ENCODE measurements at regions not wholly inside any gene's neighbourhood (a gene's known extent, or its start where the extent isn't known, plus 50 kb on each side); places are given as distances from the start of the nearest gene placed in this dataset.

- no peak for DNase-seq (ENCODE audit: low spot score)
- Histone ChIP-seq H3K27me3 (ENCODE audit: control insufficient read depth in 4 of 4, insufficient read depth in 4 of 4, low read length in 3 of 4) (peaks cover 0 to 5% (median 0%) of the 10 kb centered on the region in 4 donors), H3K36me3 (ENCODE audit: control insufficient read depth in 4 of 4, insufficient read depth in 3 of 4, low read depth in 1 of 4, low read length in 3 of 4) (no peaks in the 10 kb centered on the region), H3K9me3 (ENCODE audit: control insufficient read depth in 4 of 4, low read length in 3 of 4) (no peaks in the 10 kb centered on the region), H3K4me1 (ENCODE audit: control insufficient read depth in 4 of 4, insufficient read depth in 4 of 4, low read length in 3 of 4) (no peaks in the 10 kb centered on the region), H3K27ac (ENCODE audit: low read depth in 1 of 2, low read length in 2 of 2) (no peak overlapping the region), H3K9ac (ENCODE audit: low read depth in 1 of 2, low read length in 2 of 2) (no peak overlapping the region), H3K4me3 (ENCODE audit: low read depth in 1 of 3, low read length in 3 of 3) (no peak overlapping the region)
- TF ChIP-seq EGR1 (IDR thresholded peaks at IDR 0.05; ENCODE audit: low read depth in 2 of 2) = no peak
- TF ChIP-seq HNF4G (IDR thresholded peaks at IDR 0.05) = no peak
- TF ChIP-seq RXRA (IDR thresholded peaks at IDR 0.05) = no peak
- TF ChIP-seq, protein P1, sequence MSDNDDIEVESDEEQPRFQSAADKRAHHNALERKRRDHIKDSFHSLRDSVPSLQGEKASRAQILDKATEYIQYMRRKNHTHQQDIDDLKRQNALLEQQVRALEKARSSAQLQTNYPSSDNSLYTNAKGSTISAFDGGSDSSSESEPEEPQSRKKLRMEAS (IDR thresholded peaks at IDR 0.05) = no peak
- no peak for TF ChIP-seq GABPA (IDR thresholded peaks at IDR 0.05 in 1 of 2, conservative IDR thresholded peaks at IDR 0.05 in 1 of 2)
- no peak for TF ChIP-seq JUND (IDR thresholded peaks at IDR 0.05)
- WGBS = 72% methylated on average over 1 of the region's 1 CpG
These were observed 1395.2 kb downstream of the EPHA7 start for GRCh38 chr6:92024110-92024509.

DNA sequence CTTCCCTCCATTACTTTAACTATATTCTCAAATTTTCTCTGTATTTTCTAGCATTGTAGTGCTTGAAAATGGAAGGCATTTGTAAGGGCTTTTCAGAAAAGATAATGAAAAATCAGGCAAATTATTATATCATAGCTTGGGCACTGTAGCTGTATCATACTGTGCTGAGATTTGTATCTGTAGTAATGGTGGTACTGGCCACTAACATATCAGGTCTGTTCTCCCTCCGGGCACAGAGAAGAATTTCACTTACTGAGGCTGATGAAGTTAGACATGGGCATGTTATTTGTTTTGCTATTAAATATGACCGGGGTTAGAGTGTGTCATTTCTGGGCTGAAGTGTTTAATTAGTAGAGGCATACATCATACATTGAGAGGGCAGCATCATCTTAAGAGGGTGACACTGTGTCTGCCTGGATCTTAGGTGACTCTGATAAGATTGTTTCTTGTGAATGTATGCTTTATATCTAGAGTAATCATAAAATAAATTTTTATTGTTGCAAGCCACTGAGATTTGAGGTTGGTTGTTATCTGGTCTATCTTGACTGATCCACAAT is 1395.9 kb downstream of the EPHA7 start:
- no peak for TF ChIP-seq RXRA (IDR thresholded peaks at IDR 0.05)
- TF ChIP-seq NR2F2 (IDR thresholded peaks at IDR 0.05) = no peak
- TF ChIP-seq, protein P2, sequence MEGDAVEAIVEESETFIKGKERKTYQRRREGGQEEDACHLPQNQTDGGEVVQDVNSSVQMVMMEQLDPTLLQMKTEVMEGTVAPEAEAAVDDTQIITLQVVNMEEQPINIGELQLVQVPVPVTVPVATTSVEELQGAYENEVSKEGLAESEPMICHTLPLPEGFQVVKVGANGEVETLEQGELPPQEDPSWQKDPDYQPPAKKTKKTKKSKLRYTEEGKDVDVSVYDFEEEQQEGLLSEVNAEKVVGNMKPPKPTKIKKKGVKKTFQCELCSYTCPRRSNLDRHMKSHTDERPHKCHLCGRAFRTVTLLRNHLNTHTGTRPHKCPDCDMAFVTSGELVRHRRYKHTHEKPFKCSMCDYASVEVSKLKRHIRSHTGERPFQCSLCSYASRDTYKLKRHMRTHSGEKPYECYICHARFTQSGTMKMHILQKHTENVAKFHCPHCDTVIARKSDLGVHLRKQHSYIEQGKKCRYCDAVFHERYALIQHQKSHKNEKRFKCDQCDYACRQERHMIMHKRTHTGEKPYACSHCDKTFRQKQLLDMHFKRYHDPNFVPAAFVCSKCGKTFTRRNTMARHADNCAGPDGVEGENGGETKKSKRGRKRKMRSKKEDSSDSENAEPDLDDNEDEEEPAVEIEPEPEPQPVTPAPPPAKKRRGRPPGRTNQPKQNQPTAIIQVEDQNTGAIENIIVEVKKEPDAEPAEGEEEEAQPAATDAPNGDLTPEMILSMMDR (IDR thresholded peaks at IDR 0.05; ENCODE audit: low read depth, low read length, missing input control) = no peak
- TF ChIP-seq SP1 (IDR thresholded peaks at IDR 0.05) = no peak
- TF ChIP-seq REST (IDR thresholded peaks at IDR 0.05) = no peak
- no peak for TF ChIP-seq GABPA (IDR thresholded peaks at IDR 0.05 in 1 of 2, conservative IDR thresholded peaks at IDR 0.05 in 1 of 2)
- TF ChIP-seq, protein P1 (IDR thresholded peaks at IDR 0.05) = no peak
- H3K4me1 ChIP-seq (ENCODE audit: control insufficient read depth in 4 of 4, insufficient read depth in 4 of 4, low read length in 3 of 4) = no peaks in the 10 kb centered on the region

DNA sequence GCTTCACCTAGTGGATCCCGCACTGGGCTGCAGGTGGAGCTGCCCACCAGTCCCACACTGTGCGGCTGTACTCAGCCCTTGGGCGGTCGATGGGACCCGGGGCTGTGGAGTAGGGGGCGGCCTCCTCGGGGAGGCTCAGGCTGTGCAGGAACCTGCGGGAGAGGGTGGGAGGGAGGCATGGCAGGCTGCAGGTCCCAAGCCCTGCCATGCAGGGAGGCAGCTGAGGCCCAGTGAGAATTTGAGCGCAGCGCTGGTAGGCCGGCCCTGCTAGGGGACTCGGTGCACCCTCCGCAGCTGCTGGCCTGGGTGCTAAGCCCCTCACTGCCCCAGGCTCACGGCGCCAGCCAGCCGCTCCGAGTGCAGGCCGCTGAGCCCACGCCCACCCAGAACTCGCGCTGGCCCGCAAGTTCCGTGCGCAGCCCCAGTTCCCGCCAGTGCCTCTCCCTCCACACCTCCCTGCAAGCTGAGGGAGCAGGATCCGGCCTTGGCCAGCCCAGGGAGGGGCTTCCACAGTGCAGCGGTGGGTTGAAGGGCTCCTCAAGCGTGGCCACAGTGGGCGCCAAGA is 1407.6 kb downstream of the EPHA7 start:
- no peak overlapping the region for H3K4me3 ChIP-seq (ENCODE audit: low read depth in 1 of 3, low read length in 3 of 3)
- H3K9me3 ChIP-seq (ENCODE audit: control insufficient read depth in 4 of 4, low read length in 3 of 4) = no peaks in the 10 kb centered on the region
- H3K27ac ChIP-seq (ENCODE audit: low read depth in 1 of 2, low read length in 2 of 2) = no peak overlapping the region
- H3K9ac ChIP-seq (ENCODE audit: low read depth in 1 of 2, low read length in 2 of 2) = no peak overlapping the region
- H3K27me3 ChIP-seq (ENCODE audit: control insufficient read depth in 4 of 4, insufficient read depth in 4 of 4, low read length in 3 of 4) = no peaks in the 10 kb centered on the region
- H3K4me1 ChIP-seq (ENCODE audit: control insufficient read depth in 4 of 4, insufficient read depth in 4 of 4, low read length in 3 of 4) = no peaks in the 10 kb centered on the region
- no peaks in the 10 kb centered on the region for H3K36me3 ChIP-seq (ENCODE audit: control insufficient read depth in 4 of 4, insufficient read depth in 3 of 4, low read depth in 1 of 4, low read length in 3 of 4)
- TF ChIP-seq FOXA1 (IDR thresholded peaks at IDR 0.05) = no peak
- no peak for TF ChIP-seq FOXA2 (IDR thresholded peaks at IDR 0.05)
- TF ChIP-seq, protein P1 (IDR thresholded peaks at IDR 0.05) = no peak
- no peak for TF ChIP-seq HNF4A (conservative IDR thresholded peaks at IDR 0.05)
- TF ChIP-seq GABPA (IDR thresholded peaks at IDR 0.05 in 1 of 2, conservative IDR thresholded peaks at IDR 0.05 in 1 of 2) = no peak
- TF ChIP-seq, protein P2 (IDR thresholded peaks at IDR 0.05; ENCODE audit: low read depth, low read length, missing input control) = no peak
- TF ChIP-seq EGR1 (IDR thresholded peaks at IDR 0.05; ENCODE audit: low read depth in 2 of 2) = no peak
- TF ChIP-seq YY1 (IDR thresholded peaks at IDR 0.05) = no peak
- TF ChIP-seq NR2F2 (IDR thresholded peaks at IDR 0.05) = no peak
- TF ChIP-seq JUND (IDR thresholded peaks at IDR 0.05) = no peak
- no peak for TF ChIP-seq RAD21 (IDR thresholded peaks at IDR 0.05)
- no peak for TF ChIP-seq SP1 (IDR thresholded peaks at IDR 0.05)
- no peak for TF ChIP-seq HNF4G (IDR thresholded peaks at IDR 0.05)
- WGBS = 90% methylated on average over 29 of the region's 29 CpGs
- no peak for DNase-seq (ENCODE audit: low spot score)

More for the DNA sequence above, 1395.9 kb downstream of the EPHA7 start:
- Histone ChIP-seq H3K4me3 (ENCODE audit: low read depth in 1 of 3, low read length in 3 of 3) (no peak overlapping the region), H3K36me3 (ENCODE audit: control insufficient read depth in 4 of 4, insufficient read depth in 3 of 4, low read depth in 1 of 4, low read length in 3 of 4) (no peaks in the 10 kb centered on the region), H3K27ac (ENCODE audit: low read depth in 1 of 2, low read length in 2 of 2) (no peak overlapping the region), H3K9ac (ENCODE audit: low read depth in 1 of 2, low read length in 2 of 2) (no peak overlapping the region), H3K27me3 (ENCODE audit: control insufficient read depth in 4 of 4, insufficient read depth in 4 of 4, low read length in 3 of 4) (peaks cover 0 to 5% (median 0%) of the 10 kb centered on the region in 4 donors), H3K9me3 (ENCODE audit: control insufficient read depth in 4 of 4, low read length in 3 of 4) (no peaks in the 10 kb centered on the region)
- 81% methylated on average over 2 of the region's 2 CpGs for WGBS
- DNase-seq (ENCODE audit: low spot score) = no peak

Measured in liver (tissue), 8 donors.